Endothelial cell (in vitro differentiated cells): ENCODE measurements at regions not wholly inside any gene's neighbourhood (a gene's known extent, or its start where the extent isn't known, plus 50 kb on each side); places are given as distances from the start of the nearest gene placed in this dataset.

ENCODE experiments used
- DNase-seq: peaks from one replicate; pipeline ENCODE4 v3.0.0; 2021; ENCODE audit warnings: low spot score
- H3K27ac Mint-ChIP-seq: one replicate; pipeline ENCODE4 v1.8.0; 2021; ENCODE audit warnings: mixed read lengths, inconsistent platforms; ENCODE audit not compliant: unreplicated experiment
- H3K27me3 Mint-ChIP-seq: one replicate; pipeline ENCODE4 v1.8.0; 2021; ENCODE audit warnings: mild to moderate bottlenecking, moderate library complexity, mixed read lengths, inconsistent platforms; ENCODE audit not compliant: unreplicated experiment
- H3K36me3 Mint-ChIP-seq: one replicate; pipeline ENCODE4 v1.8.0; 2021; ENCODE audit warnings: mild to moderate bottlenecking, low read depth, mixed read lengths, inconsistent platforms; ENCODE audit not compliant: unreplicated experiment
- H3K4me1 Mint-ChIP-seq: one replicate; pipeline ENCODE4 v1.8.0; 2021; ENCODE audit warnings: mild to moderate bottlenecking, mixed read lengths, inconsistent platforms; ENCODE audit not compliant: unreplicated experiment
- H3K4me3 Mint-ChIP-seq: one replicate; pipeline ENCODE4 v1.8.0; 2021; ENCODE audit warnings: mild to moderate bottlenecking, mixed read lengths, inconsistent platforms; ENCODE audit not compliant: unreplicated experiment
- H3K9me3 Mint-ChIP-seq: one replicate; pipeline ENCODE4 v1.8.0; 2021; ENCODE audit warnings: mixed read lengths, inconsistent platforms; ENCODE audit not compliant: unreplicated experiment
- TF ChIP-seq, protein P1 (sequence below): fragments of 200-600 bp; sonication (generic); IDR thresholded peaks from one replicate; pipeline ENCODE4 v1.5.0; 2021; ENCODE audit warnings: antibody characterized with exemption; ENCODE audit not compliant: unreplicated experiment

- Mint-ChIP-seq H3K9me3 (no peaks in the 10 kb centered on the region), H3K27me3 (no peaks in the 10 kb centered on the region), H3K36me3 (no peaks in the 10 kb centered on the region), H3K4me3 (no peak overlapping the region), H3K4me1 (no peaks in the 10 kb centered on the region), H3K27ac (no peak overlapping the region)
- TF ChIP-seq, protein P1, sequence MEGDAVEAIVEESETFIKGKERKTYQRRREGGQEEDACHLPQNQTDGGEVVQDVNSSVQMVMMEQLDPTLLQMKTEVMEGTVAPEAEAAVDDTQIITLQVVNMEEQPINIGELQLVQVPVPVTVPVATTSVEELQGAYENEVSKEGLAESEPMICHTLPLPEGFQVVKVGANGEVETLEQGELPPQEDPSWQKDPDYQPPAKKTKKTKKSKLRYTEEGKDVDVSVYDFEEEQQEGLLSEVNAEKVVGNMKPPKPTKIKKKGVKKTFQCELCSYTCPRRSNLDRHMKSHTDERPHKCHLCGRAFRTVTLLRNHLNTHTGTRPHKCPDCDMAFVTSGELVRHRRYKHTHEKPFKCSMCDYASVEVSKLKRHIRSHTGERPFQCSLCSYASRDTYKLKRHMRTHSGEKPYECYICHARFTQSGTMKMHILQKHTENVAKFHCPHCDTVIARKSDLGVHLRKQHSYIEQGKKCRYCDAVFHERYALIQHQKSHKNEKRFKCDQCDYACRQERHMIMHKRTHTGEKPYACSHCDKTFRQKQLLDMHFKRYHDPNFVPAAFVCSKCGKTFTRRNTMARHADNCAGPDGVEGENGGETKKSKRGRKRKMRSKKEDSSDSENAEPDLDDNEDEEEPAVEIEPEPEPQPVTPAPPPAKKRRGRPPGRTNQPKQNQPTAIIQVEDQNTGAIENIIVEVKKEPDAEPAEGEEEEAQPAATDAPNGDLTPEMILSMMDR, result no peak
- no peak for DNase-seq
Observed at GRCh38 chr13:103523858-103524257, 457.6 kb upstream of the SLC10A2 start.

DNA sequence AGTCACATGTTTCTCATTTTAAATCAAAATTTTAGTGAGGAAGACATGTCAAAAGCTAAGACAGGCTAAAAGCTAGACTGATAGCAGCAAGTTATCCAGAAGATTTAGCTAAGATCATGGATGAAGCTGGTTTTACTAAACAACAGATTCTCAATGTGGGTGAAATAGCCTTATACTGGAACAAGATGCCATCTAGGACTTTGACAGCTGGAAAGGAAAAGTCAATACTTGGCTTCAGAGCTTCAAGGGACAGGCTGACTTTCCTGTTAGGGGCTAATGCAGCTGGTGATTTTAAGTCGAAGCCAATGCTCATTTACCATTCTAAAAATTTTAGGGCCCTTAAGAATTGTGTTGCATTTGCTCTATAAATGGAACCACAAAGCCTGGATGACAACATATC lies 455.3 kb upstream of the SLC10A2 start:
- Mint-ChIP-seq H3K27ac (no peak overlapping the region), H3K27me3 (no peaks in the 10 kb centered on the region), H3K9me3 (no peaks in the 10 kb centered on the region)

DNA sequence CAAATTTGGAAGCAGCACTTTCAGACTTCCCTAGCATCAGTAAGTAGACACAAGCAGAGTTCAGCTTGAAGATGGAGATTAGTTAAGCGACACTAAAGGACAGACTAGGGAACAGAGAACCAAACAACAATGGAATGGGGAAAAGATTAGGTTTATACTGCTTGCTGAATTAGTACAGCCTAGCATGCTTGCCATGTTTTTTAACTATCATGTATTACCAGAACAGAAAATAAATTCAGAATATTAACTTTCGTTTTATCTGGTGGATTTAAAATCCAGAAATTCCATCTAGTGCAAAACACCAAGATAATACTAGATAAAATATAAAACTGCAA lies 451.5 kb upstream of the SLC10A2 start:
- H3K9me3 Mint-ChIP-seq, result no peaks in the 10 kb centered on the region
- H3K27ac Mint-ChIP-seq, result no peak overlapping the region
- TF ChIP-seq, protein P1, result no peak
- no peaks in the 10 kb centered on the region for H3K27me3 Mint-ChIP-seq
- H3K4me1 Mint-ChIP-seq, result no peaks in the 10 kb centered on the region
- H3K36me3 Mint-ChIP-seq, result no peaks in the 10 kb centered on the region
- H3K4me3 Mint-ChIP-seq, result no peak overlapping the region
- DNase-seq, result no peak

More for the DNA sequence above, 455.3 kb upstream of the SLC10A2 start:
- Mint-ChIP-seq H3K36me3 (no peaks in the 10 kb centered on the region), H3K4me1 (no peaks in the 10 kb centered on the region), H3K4me3 (no peak overlapping the region)
- DNase-seq, result no peak
- TF ChIP-seq, protein P1, result no peak

GRCh38 chr13:103517066-103517767 lies 451.0 kb upstream of the SLC10A2 start:
- TF ChIP-seq, protein P1, result no peak
- no peak for DNase-seq
- Mint-ChIP-seq H3K36me3 (no peaks in the 10 kb centered on the region), H3K9me3 (no peaks in the 10 kb centered on the region), H3K4me1 (no peaks in the 10 kb centered on the region), H3K27ac (no peak overlapping the region), H3K27me3 (no peaks in the 10 kb centered on the region), H3K4me3 (no peak overlapping the region)

- TF ChIP-seq, protein P1, result no peak
Observed at GRCh38 chr13:103516015-103516795, 450.0 kb upstream of the SLC10A2 start.

More at GRCh38 chr13:103516015-103516795, 450.0 kb upstream of the SLC10A2 start:
- Mint-ChIP-seq H3K9me3 (no peaks in the 10 kb centered on the region), H3K36me3 (no peaks in the 10 kb centered on the region), H3K4me3 (no peak overlapping the region), H3K27me3 (no peaks in the 10 kb centered on the region), H3K27ac (no peak overlapping the region), H3K4me1 (no peaks in the 10 kb centered on the region)
- DNase-seq, result no peak
